Fibroblast of upper back skin (primary cell): ENCODE measurements at regions not wholly inside any gene's neighbourhood (a gene's known extent, or its start where the extent isn't known, plus 50 kb on each side); places are given as distances from the start of the nearest gene placed in this dataset.
"Not testable (repeated sequence)": the region's sequence is repeated elsewhere in the genome, so short reads cannot be mapped to it uniquely, and the experiment has no call there.

Experiments used
- DNase-seq: peaks from one replicate; pipeline ENCODE4 v3.0.0-alpha.2; 2013

GRCh38 chr2:111511062-111511461 is 372.9 kb downstream of the ANAPC1 start:
- DNase-seq, result not testable (repeated sequence)

- not testable (repeated sequence) for DNase-seq
Observed at GRCh38 chr2:111512378-111512777, 371.6 kb downstream of the ANAPC1 start.

GRCh38 chr2:111514138-111514537 is 369.9 kb downstream of the ANAPC1 start:
- DNase-seq, result not testable (repeated sequence)

GRCh38 chr2:111517050-111517720 is 366.8 kb downstream of the ANAPC1 start:
- not testable (repeated sequence) for DNase-seq

- not testable (repeated sequence) for DNase-seq
Observed at GRCh38 chr2:111517721-111518053, 366.3 kb downstream of the ANAPC1 start.

GRCh38 chr2:111519071-111519470 is 364.9 kb downstream of the ANAPC1 start:
- DNase-seq, result no peak

- DNase-seq, result peak; percentile 10
Observed at GRCh38 chr2:111522231-111522768, 361.7 kb downstream of the ANAPC1 start.

- DNase-seq, result no peak
Observed at GRCh38 chr2:111523009-111523408, 361.0 kb downstream of the ANAPC1 start.

- not testable (repeated sequence) for DNase-seq
Observed at GRCh38 chr2:111525026-111525425, 359.0 kb downstream of the ANAPC1 start.

GRCh38 chr2:111526041-111526639 is 357.9 kb downstream of the ANAPC1 start:
- not testable (repeated sequence) for DNase-seq

GRCh38 chr2:111527707-111528400 is 356.1 kb downstream of the ANAPC1 start:
- not testable (repeated sequence) for DNase-seq

GRCh38 chr2:111529022-111529421 is 355.0 kb downstream of the ANAPC1 start:
- DNase-seq, result not testable (repeated sequence)

- DNase-seq, result not testable (repeated sequence)
Observed at GRCh38 chr2:111530239-111530965, 353.6 kb downstream of the ANAPC1 start.

GRCh38 chr2:111532682-111533556 is 351.1 kb downstream of the ANAPC1 start:
- peak; percentile 17 for DNase-seq

- DNase-seq, result not testable (repeated sequence)
Observed at GRCh38 chr2:111533557-111534247, 350.3 kb downstream of the ANAPC1 start.

- DNase-seq, result peak; percentile 32
Observed at GRCh38 chr2:111534910-111535352, 349.1 kb downstream of the ANAPC1 start.

- DNase-seq, result peak; percentile 50
Observed at GRCh38 chr2:111535404-111535803, 348.6 kb downstream of the ANAPC1 start.

GRCh38 chr2:111537078-111537655 is 346.8 kb downstream of the ANAPC1 start:
- DNase-seq, result no peak

GRCh38 chr2:111539991-111540390 is 344.0 kb downstream of the ANAPC1 start:
- not testable (repeated sequence) for DNase-seq

GRCh38 chr2:111542120-111542774 is 341.7 kb downstream of the ANAPC1 start:
- DNase-seq, result peak; percentile 66
